ENCODE measurements at regions not wholly inside any gene's neighbourhood (a gene's known extent, or its start where the extent isn't known, plus 50 kb on each side); places are given as distances from the start of the nearest gene placed in this dataset.

DNA sequence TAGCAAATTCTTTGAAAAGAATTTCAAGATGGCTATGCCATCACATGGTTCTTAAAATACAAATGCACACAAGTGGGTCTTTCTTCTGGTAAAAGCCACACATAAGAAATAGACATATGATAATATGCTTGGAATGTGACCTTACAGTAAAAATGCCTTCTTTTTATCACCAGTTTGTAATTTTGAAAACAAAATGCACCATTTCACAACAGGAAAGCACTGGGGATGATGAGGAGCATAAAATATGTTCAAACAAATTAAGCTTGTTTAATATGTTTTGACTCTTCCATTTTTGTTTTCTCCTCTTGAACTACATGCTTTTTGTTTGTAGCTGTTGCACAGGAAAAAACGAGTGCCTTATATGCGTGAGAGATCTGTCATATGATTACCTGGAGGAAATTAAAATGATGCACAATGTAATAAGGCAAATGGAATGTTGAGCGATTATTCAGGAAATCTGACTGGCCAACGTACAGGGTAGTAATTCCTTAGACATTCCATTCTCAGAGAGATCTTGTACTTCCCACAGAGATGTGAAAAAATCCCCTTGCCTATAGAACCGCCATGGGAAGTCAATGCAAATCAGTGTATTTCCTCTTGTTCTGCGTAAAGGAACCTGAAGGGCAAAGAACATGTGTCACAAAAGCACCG lies 911.6 kb downstream of the TFAP2A start:
- H3K27ac ChIP-seq: no peak overlapping the region
- H3K27me3 ChIP-seq: no peaks in the 10 kb centered on the region
- TF ChIP-seq, protein P1, sequence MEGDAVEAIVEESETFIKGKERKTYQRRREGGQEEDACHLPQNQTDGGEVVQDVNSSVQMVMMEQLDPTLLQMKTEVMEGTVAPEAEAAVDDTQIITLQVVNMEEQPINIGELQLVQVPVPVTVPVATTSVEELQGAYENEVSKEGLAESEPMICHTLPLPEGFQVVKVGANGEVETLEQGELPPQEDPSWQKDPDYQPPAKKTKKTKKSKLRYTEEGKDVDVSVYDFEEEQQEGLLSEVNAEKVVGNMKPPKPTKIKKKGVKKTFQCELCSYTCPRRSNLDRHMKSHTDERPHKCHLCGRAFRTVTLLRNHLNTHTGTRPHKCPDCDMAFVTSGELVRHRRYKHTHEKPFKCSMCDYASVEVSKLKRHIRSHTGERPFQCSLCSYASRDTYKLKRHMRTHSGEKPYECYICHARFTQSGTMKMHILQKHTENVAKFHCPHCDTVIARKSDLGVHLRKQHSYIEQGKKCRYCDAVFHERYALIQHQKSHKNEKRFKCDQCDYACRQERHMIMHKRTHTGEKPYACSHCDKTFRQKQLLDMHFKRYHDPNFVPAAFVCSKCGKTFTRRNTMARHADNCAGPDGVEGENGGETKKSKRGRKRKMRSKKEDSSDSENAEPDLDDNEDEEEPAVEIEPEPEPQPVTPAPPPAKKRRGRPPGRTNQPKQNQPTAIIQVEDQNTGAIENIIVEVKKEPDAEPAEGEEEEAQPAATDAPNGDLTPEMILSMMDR (IDR thresholded peaks at IDR 0.05): no peak
- H3K4me1 ChIP-seq: no peaks in the 10 kb centered on the region
- no peaks in the 10 kb centered on the region for H3K9me3 ChIP-seq
- no peaks in the 10 kb centered on the region for H3K36me3 ChIP-seq
- intact Hi-C loops (cut with DNase I): no loop called here
- ATAC-seq (no peak), DNase-seq (no peak)
- H3K4me3 ChIP-seq: no peak overlapping the region

DNA sequence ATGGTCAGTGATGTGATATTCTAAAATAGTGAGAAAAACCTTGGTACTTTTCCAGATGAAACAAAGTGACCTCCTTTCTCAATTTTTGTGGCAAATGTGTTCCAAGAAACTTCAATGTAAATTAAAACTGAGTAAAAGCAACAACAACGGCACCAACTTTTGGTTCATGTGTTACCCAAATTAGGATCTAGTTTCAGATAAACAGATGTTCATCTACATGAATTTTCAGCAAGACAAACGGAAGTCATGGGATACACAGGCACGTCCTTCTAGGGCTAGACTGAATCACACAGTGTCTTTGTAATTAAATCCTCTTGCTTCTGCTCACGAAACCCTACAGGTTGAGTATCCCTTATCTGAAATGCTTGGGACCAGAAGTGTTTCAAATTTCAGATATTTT lies 915.2 kb downstream of the TFAP2A start:
- no peak for ATAC-seq

DNA sequence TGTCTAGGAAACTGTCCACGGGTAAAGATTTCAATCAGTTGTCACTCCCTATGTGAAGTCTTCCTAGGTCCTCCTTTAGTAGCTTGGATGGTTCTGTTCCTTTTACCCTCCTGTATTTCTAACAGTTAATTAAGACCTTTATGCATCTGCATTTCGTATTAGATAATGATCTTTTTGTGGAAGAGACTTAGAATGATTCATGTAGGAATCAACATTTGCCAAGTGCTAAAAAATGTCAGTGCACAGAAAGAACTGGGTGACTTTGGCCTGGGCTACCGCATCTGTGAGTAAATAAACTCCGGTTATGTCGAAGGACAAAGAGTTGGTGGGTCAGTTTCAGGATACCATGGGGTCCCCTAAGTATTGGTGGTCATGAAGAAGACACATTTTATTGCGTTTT lies 918.0 kb downstream of the TFAP2A start:
- Histone ChIP-seq H3K27ac (no peak overlapping the region), H3K9me3 (no peaks in the 10 kb centered on the region), H3K4me1 (no peaks in the 10 kb centered on the region), H3K36me3 (no peaks in the 10 kb centered on the region), H3K27me3 (no peaks in the 10 kb centered on the region), H3K4me3 (no peak overlapping the region)
- intact Hi-C loops (cut with DNase I): no loop called here
- TF ChIP-seq, protein P1 (IDR thresholded peaks at IDR 0.05): no peak
- no peak for DNase-seq
- ATAC-seq: no peak

More for the DNA sequence above, 915.2 kb downstream of the TFAP2A start:
- intact Hi-C loops (cut with DNase I): no loop called here
- no peak overlapping the region for H3K27ac ChIP-seq
- no peak for DNase-seq
- H3K36me3 ChIP-seq: no peaks in the 10 kb centered on the region
- no peaks in the 10 kb centered on the region for H3K27me3 ChIP-seq
- H3K4me1 ChIP-seq: no peaks in the 10 kb centered on the region
- TF ChIP-seq, protein P1 (IDR thresholded peaks at IDR 0.05): no peak
- H3K9me3 ChIP-seq: no peaks in the 10 kb centered on the region
- no peak overlapping the region for H3K4me3 ChIP-seq

DNA sequence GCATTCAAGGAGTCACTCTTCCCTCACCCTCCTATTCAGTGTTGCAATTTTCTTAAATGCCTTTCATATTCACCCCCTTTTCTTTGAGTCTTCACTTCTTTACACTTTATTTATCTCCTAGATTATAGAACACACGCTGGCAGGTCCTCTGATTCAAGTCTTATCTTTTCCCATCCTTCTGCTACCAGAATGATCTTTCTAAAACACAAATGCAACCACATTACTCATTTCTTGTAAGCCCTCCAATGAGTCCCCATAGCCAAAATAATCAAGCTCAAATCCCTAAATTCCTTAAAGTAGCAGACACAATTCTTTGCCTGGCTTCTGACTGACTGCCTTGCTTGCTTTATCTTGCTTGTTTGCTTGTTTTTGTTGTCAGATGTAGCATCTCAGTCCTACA lies 920.0 kb downstream of the TFAP2A start:
- no peak for ATAC-seq
- H3K9me3 ChIP-seq: no peaks in the 10 kb centered on the region
- H3K27me3 ChIP-seq: no peaks in the 10 kb centered on the region
- intact Hi-C loops (cut with DNase I): no loop called here
- no peaks in the 10 kb centered on the region for H3K4me1 ChIP-seq
- H3K36me3 ChIP-seq: no peaks in the 10 kb centered on the region
- no peak overlapping the region for H3K4me3 ChIP-seq
- H3K27ac ChIP-seq: no peak overlapping the region
- TF ChIP-seq, protein P1 (IDR thresholded peaks at IDR 0.05): no peak
- DNase-seq: no peak

DNA sequence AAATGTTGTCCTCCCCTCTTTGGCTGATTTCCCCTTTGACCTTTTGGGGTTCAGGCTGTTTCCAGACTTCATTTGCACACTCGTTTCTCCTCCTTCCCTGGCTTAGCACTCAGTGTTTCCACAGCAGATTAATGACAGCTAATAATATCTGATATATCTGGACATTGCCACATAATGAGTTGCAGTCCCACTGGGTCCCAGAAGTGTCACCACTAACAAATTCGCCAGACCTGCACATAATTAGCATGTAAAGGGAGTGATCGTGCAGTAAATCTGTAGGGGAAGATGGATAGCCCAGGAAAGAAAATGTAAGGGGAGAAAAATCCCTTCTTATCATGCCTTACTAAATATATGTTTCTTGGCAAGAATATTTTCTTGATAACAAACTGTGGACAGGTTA lies 922.1 kb downstream of the TFAP2A start:
- Histone ChIP-seq H3K36me3 (no peaks in the 10 kb centered on the region), H3K27ac (no peak overlapping the region), H3K4me3 (no peak overlapping the region), H3K27me3 (no peaks in the 10 kb centered on the region), H3K4me1 (no peaks in the 10 kb centered on the region), H3K9me3 (no peaks in the 10 kb centered on the region)
- intact Hi-C loops (cut with DNase I): no loop called here
- no peak for DNase-seq
- no peak for ATAC-seq
- TF ChIP-seq, protein P1 (IDR thresholded peaks at IDR 0.05): no peak

DNA sequence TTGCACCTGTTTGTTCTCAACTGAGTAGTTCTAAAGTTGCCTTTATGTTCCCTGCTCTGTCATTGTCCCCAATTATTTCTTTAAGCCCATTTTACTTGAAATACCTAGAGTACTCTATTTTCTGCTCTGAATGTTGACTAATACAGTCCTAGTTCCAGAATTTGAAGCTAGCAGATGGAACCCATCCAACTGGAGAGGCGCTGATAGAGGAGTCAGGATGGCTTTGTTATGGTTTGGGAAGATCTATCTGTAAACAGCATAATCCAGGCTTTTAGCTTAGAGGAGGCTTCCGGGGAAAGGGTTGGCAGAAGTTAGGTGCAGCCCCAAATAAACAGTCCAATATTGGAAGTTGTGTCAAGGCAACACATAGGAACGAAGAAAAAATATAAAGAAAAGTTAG lies 927.7 kb downstream of the TFAP2A start:
- H3K4me3 ChIP-seq: no peak overlapping the region
- no peaks in the 10 kb centered on the region for H3K27me3 ChIP-seq
- no peaks in the 10 kb centered on the region for H3K4me1 ChIP-seq
- no peak overlapping the region for H3K27ac ChIP-seq
- intact Hi-C loops (cut with DNase I): no loop called here
- H3K9me3 ChIP-seq: no peaks in the 10 kb centered on the region
- TF ChIP-seq, protein P1 (IDR thresholded peaks at IDR 0.05): no peak
- DNase-seq (no peak), ATAC-seq (no peak)
- no peaks in the 10 kb centered on the region for H3K36me3 ChIP-seq

Data from upper lobe of right lung (tissue), 1 donor.